GM23338 (cell line): ENCODE measurements at regions not wholly inside any gene's neighbourhood (a gene's known extent, or its start where the extent isn't known, plus 50 kb on each side); places are given as distances from the start of the nearest gene placed in this dataset.

Source experiments
- ATAC-seq: fragments of 200-7000 bp; cut with Tn5 transposase; 3 replicates; pipeline ENCODE4 v1.9.1; 2020
- DNase-seq: peaks from one replicate; pipeline ENCODE4 v3.0.0-alpha.2; 2015; ENCODE audit warnings: low spot score
- H2AFZ ChIP-seq: fragments of 200-600 bp; sonication (generic); 2 replicates; pipeline ENCODE4 v1.8.0; 2016; ENCODE audit warnings: antibody characterized with exemption, mild to moderate bottlenecking, moderate library complexity
- H3F3A ChIP-seq: fragments of 200-600 bp; sonication (generic); replicated peaks from 2 replicates; pipeline ENCODE4 v1.8.0; 2017; ENCODE audit warnings: antibody characterized with exemption, mixed run types, low read depth
- H3K27ac ChIP-seq: fragments of 200-600 bp; sonication (generic); 2 replicates; pipeline ENCODE4 v1.6.1; 2016; ENCODE audit warnings: low read depth
- H3K27me3 ChIP-seq: fragments of 200-600 bp; sonication (generic); 2 replicates; pipeline ENCODE4 v1.8.0; 2016; ENCODE audit warnings: mild to moderate bottlenecking, mixed run types, moderate library complexity; ENCODE audit not compliant: insufficient read depth
- H3K36me3 ChIP-seq: fragments of 200-600 bp; sonication (generic); 2 replicates; pipeline ENCODE4 v1.8.0; 2016; ENCODE audit warnings: mild to moderate bottlenecking; ENCODE audit not compliant: insufficient read depth
- H3K4me1 ChIP-seq: fragments of 200-600 bp; sonication (generic); 2 replicates; pipeline ENCODE4 v1.8.0; 2016; ENCODE audit warnings: mild to moderate bottlenecking, moderate library complexity; ENCODE audit not compliant: insufficient read depth
- H3K4me2 ChIP-seq: fragments of 200-600 bp; sonication (generic); 2 replicates; pipeline ENCODE4 v1.7.1; 2017; ENCODE audit warnings: mixed run types
- H3K4me3 ChIP-seq: fragments of 200-600 bp; sonication (generic); 2 replicates; pipeline ENCODE4 v1.6.1; 2016; ENCODE audit warnings: mixed run types
- H3K79me2 ChIP-seq: fragments of 200-600 bp; sonication (generic); replicated peaks from 2 replicates; pipeline ENCODE4 v1.8.0; 2017; ENCODE audit warnings: mild to moderate bottlenecking; ENCODE audit not compliant: insufficient read depth
- H3K9me2 ChIP-seq: fragments of 200-600 bp; sonication (generic); 2 replicates; pipeline ENCODE4 v1.8.0; 2017; ENCODE audit not compliant: insufficient read depth
- H4K20me1 ChIP-seq: fragments of 200-600 bp; sonication (generic); replicated peaks from 2 replicates; pipeline ENCODE4 v1.8.0; 2017; ENCODE audit warnings: mild to moderate bottlenecking; ENCODE audit not compliant: insufficient read depth
- H3K27ac Mint-ChIP-seq: 2 replicates; pipeline ENCODE4 v1.8.0; 2020; ENCODE audit warnings: inconsistent platforms, mild to moderate bottlenecking, moderate library complexity, mixed read lengths
- H3K27me3 Mint-ChIP-seq: 3 replicates; pipeline ENCODE4 v1.8.0; 2022; ENCODE audit warnings: low read depth, mild to moderate bottlenecking, moderate library complexity, mixed read lengths, inconsistent platforms; ENCODE audit not compliant: insufficient read depth, poor library complexity
- H3K36me3 Mint-ChIP-seq: 3 replicates; pipeline ENCODE4 v1.8.0; 2021; ENCODE audit warnings: low read depth, mild to moderate bottlenecking, inconsistent platforms, moderate library complexity, mixed read lengths
- H3K4me1 Mint-ChIP-seq: 3 replicates; pipeline ENCODE4 v1.8.0; 2020; ENCODE audit warnings: mild to moderate bottlenecking, inconsistent platforms, mixed read lengths
- H3K4me3 Mint-ChIP-seq: 3 replicates; pipeline ENCODE4 v1.8.0; 2021; ENCODE audit warnings: moderate library complexity, mild to moderate bottlenecking, inconsistent platforms, mixed read lengths
- H3K9me3 Mint-ChIP-seq: 3 replicates; pipeline ENCODE4 v1.8.0; 2020; ENCODE audit warnings: moderate library complexity, mild to moderate bottlenecking, inconsistent platforms, mixed read lengths
- CREB1 ChIP-seq: fragments of 250-450 bp; sonication (Bioruptor Pico); IDR thresholded peaks from 2 replicates; pipeline ENCODE4 v1.5.0; 2020; ENCODE audit warnings: low read depth, mild to moderate bottlenecking, moderate library complexity
- CTCF ChIP-seq, 2 experiments: fragments of 200-600 bp in 1 of 2; sonication (generic) in 1 of 2; conservative IDR thresholded peaks; 2 replicates each; pipeline versions ENCODE4 v1.5.1 to v1.6.1; 2016 to 2017; ENCODE audit warnings: antibody characterized with exemption in 2 of 2, low read depth in 2 of 2, mild to moderate bottlenecking in 2 of 2, moderate library complexity in 1 of 2
- ETS1 ChIP-seq: IDR thresholded peaks from 2 replicates; pipeline ENCODE4 v1.6.1; 2016; ENCODE audit warnings: antibody characterized with exemption
- EZH2 ChIP-seq: fragments of 200-600 bp; sonication (generic); IDR thresholded peaks from one replicate; pipeline ENCODE4 v1.8.0; 2017; ENCODE audit warnings: antibody characterized with exemption, mild to moderate bottlenecking, low read depth; ENCODE audit not compliant: unreplicated experiment
- EZH2phosphoT487 ChIP-seq: fragments of 200-600 bp; sonication (generic); IDR thresholded peaks from one replicate; pipeline ENCODE4 v1.8.1; 2018; ENCODE audit warnings: antibody characterized with exemption; ENCODE audit not compliant: unreplicated experiment
- POLR2AphosphoS5 ChIP-seq: IDR thresholded peaks from 2 replicates; pipeline ENCODE4 v1.6.1; 2016; ENCODE audit warnings: antibody characterized with exemption, low read depth
- REST ChIP-seq: IDR thresholded peaks from one replicate; pipeline ENCODE4 v1.6.1; 2018; ENCODE audit warnings: antibody characterized with exemption; ENCODE audit not compliant: unreplicated experiment
- STAT1 ChIP-seq: IDR thresholded peaks from one replicate; pipeline ENCODE4 v1.6.1; 2016; ENCODE audit warnings: antibody characterized with exemption; ENCODE audit not compliant: unreplicated experiment
- ZNF114 ChIP-seq: fragments of 250-450 bp; sonication (Bioruptor Pico); IDR thresholded peaks from 2 replicates; pipeline ENCODE4 v1.5.0; 2020; ENCODE audit warnings: mild to moderate bottlenecking, moderate library complexity
- ZNF331 ChIP-seq: fragments of 250-450 bp; sonication (Bioruptor Pico); IDR thresholded peaks from 2 replicates; pipeline ENCODE4 v1.5.0; 2020; ENCODE audit warnings: low read depth, mild to moderate bottlenecking, moderate library complexity
- TF ChIP-seq, protein P1 (sequence below): fragments of 250-450 bp; sonication (Bioruptor Pico); IDR thresholded peaks from 2 replicates; pipeline ENCODE4 v1.5.0; 2020; ENCODE audit warnings: mild to moderate bottlenecking, moderate library complexity

GRCh38 chr13:73593199-73593765, 534.5 kb downstream of the KLF5 start (continued):
- TF ChIP-seq EZH2 (no peak), ETS1 (no peak)

DNA sequence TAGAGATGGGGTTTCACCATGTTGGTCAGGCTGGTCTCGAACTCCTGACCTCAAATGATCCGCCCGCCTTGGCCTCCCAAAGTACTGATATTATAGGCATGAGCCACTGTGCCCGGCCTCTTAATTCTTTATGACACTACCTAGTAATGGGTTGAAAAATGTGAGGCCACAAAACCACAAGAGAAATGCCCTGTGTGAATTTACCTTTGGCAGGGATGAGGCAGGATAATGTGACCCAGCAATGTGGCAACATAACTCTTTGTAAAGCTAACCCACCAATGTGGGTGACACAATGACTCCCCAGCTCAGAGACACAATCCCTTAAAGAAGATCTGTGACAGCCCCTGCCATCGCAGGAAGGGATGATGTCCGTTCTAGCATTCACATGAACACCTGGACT, 533.1 kb downstream of the KLF5 start:
- DNase-seq = no peak
- H3K79me2 ChIP-seq = no peaks in the 10 kb centered on the region
- H3K27ac ChIP-seq = no peak overlapping the region
- Mint-ChIP-seq H3K27ac (no peak overlapping the region), H3K4me1 (no peaks in the 10 kb centered on the region), H3K36me3 (no peaks in the 10 kb centered on the region), H3K27me3 (no peaks in the 10 kb centered on the region), H3K9me3 (no peaks in the 10 kb centered on the region), H3K4me3 (no peak overlapping the region)
- no peaks in the 10 kb centered on the region for H3K4me1 ChIP-seq
- no peak overlapping the region for H2AFZ ChIP-seq
- no peaks in the 10 kb centered on the region for H3F3A ChIP-seq
- H3K36me3 ChIP-seq = no peaks in the 10 kb centered on the region
- peaks cover 6% of the 10 kb centered on the region; the same call in 1 of the 2 replicates for H3K9me2 ChIP-seq
- H3K27me3 ChIP-seq = no peaks in the 10 kb centered on the region
- H4K20me1 ChIP-seq = no peaks in the 10 kb centered on the region
- no peak for ATAC-seq
- no peak overlapping the region for H3K4me2 ChIP-seq
- H3K4me3 ChIP-seq = no peak overlapping the region
- TF ChIP-seq POLR2AphosphoS5 (no peak), ZNF331 (CRISPR knock-in tag) (no peak), EZH2 (no peak), CREB1 (CRISPR knock-in tag) (no peak), CTCF (conservative IDR thresholded peaks at IDR 0.05; ENCODE audit: low read depth in 2 of 2) (no peak), EZH2phosphoT487 (no peak), REST (no peak), ETS1 (no peak), STAT1 (no peak), ZNF114 (CRISPR knock-in tag) (no peak)
- TF ChIP-seq, protein P1, sequence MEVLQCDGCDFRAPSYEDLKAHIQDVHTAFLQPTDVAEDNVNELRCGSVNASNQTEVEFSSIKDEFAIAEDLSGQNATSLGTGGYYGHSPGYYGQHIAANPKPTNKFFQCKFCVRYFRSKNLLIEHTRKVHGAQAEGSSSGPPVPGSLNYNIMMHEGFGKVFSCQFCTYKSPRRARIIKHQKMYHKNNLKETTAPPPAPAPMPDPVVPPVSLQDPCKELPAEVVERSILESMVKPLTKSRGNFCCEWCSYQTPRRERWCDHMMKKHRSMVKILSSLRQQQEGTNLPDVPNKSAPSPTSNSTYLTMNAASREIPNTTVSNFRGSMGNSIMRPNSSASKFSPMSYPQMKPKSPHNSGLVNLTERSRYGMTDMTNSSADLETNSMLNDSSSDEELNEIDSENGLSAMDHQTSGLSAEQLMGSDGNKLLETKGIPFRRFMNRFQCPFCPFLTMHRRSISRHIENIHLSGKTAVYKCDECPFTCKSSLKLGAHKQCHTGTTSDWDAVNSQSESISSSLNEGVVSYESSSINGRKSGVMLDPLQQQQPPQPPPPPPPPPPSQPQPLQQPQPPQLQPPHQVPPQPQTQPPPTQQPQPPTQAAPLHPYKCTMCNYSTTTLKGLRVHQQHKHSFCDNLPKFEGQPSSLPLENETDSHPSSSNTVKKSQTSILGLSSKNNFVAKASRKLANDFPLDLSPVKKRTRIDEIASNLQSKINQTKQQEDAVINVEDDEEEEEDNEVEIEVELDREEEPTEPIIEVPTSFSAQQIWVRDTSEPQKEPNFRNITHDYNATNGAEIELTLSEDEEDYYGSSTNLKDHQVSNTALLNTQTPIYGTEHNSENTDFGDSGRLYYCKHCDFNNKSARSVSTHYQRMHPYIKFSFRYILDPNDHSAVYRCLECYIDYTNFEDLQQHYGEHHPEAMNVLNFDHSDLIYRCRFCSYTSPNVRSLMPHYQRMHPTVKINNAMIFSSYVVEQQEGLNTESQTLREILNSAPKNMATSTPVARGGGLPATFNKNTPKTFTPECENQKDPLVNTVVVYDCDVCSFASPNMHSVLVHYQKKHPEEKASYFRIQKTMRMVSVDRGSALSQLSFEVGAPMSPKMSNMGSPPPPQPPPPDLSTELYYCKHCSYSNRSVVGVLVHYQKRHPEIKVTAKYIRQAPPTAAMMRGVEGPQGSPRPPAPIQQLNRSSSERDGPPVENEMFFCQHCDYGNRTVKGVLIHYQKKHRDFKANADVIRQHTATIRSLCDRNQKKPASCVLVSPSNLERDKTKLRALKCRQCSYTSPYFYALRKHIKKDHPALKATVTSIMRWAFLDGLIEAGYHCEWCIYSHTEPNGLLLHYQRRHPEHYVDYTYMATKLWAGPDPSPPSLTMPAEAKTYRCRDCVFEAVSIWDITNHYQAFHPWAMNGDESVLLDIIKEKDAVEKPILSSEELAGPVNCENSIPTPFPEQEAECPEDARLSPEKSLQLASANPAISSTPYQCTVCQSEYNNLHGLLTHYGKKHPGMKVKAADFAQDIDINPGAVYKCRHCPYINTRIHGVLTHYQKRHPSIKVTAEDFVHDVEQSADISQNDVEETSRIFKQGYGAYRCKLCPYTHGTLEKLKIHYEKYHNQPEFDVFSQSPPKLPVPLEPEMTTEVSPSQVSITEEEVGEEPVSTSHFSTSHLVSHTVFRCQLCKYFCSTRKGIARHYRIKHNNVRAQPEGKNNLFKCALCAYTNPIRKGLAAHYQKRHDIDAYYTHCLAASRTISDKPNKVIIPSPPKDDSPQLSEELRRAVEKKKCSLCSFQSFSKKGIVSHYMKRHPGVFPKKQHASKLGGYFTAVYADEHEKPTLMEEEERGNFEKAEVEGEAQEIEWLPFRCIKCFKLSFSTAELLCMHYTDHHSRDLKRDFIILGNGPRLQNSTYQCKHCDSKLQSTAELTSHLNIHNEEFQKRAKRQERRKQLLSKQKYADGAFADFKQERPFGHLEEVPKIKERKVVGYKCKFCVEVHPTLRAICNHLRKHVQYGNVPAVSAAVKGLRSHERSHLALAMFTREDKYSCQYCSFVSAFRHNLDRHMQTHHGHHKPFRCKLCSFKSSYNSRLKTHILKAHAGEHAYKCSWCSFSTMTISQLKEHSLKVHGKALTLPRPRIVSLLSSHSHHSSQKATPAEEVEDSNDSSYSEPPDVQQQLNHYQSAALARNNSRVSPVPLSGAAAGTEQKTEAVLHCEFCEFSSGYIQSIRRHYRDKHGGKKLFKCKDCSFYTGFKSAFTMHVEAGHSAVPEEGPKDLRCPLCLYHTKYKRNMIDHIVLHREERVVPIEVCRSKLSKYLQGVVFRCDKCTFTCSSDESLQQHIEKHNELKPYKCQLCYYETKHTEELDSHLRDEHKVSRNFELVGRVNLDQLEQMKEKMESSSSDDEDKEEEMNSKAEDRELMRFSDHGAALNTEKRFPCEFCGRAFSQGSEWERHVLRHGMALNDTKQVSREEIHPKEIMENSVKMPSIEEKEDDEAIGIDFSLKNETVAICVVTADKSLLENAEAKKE (CRISPR knock-in tag) = no peak
